CD8-positive, alpha-beta memory T cell (primary cell): ENCODE measurements at regions not wholly inside any gene's neighbourhood (a gene's known extent, or its start where the extent isn't known, plus 50 kb on each side); places are given as distances from the start of the nearest gene placed in this dataset.

Experiments used
- CTCF ChIA-PET: fragments of 350-600 bp; sonication (Branson Sonifier 250); formaldehyde crosslinking; loops from one replicate; lab custom pipeline; 2021; ENCODE audit warnings: antibody characterized with exemption; lab: Charles Lee
- POLR2A ChIA-PET: fragments of 350-600 bp; sonication (Branson Sonifier 250); formaldehyde crosslinking; loops from one replicate; lab custom pipeline; 2021; ENCODE audit warnings: antibody characterized with exemption; lab: Charles Lee
- DNase-seq, 5 donors: peaks; one replicate each; pipeline versions ENCODE4 v3.0.0 to v3.0.0-alpha.2; 2020 to 2022; ENCODE audit warnings: mixed read lengths in 1 of 5
- H3K27ac ChIP-seq: one replicate; pipeline ENCODE4 v1.7.0; 2013; ENCODE audit warnings: low read depth, mild to moderate bottlenecking, low read length, moderate library complexity
- H3K27me3 ChIP-seq: 2 replicates; pipeline ENCODE4 v1.7.0; 2013; ENCODE audit warnings: low read length, mild to moderate bottlenecking; ENCODE audit not compliant: insufficient read depth, poor library complexity, severe bottlenecking
- H3K36me3 ChIP-seq: 2 replicates; pipeline ENCODE4 v1.7.0; 2013; ENCODE audit warnings: mild to moderate bottlenecking, low read length, moderate library complexity; ENCODE audit not compliant: insufficient read depth
- H3K4me1 ChIP-seq: 2 replicates; pipeline ENCODE4 v1.7.0; 2013; ENCODE audit warnings: mild to moderate bottlenecking, low read length, moderate library complexity; ENCODE audit not compliant: insufficient read depth
- H3K4me3 ChIP-seq: 2 replicates; pipeline ENCODE4 v1.7.0; 2013; ENCODE audit warnings: mild to moderate bottlenecking, low read length
- H3K9me3 ChIP-seq: 2 replicates; pipeline ENCODE4 v1.7.0; 2013; ENCODE audit warnings: mild to moderate bottlenecking, low read length
- H3K27ac Mint-ChIP-seq, 8 donors: one replicate each; pipeline ENCODE4 v1.8.0; 2020 to 2021; ENCODE audit warnings: mixed read lengths in 8 of 8, mild to moderate bottlenecking in 6 of 8, inconsistent platforms in 3 of 8, moderate library complexity in 3 of 8
- H3K27me3 Mint-ChIP-seq, 2 donors: one replicate each; pipeline ENCODE4 v1.8.0; 2020 to 2021; ENCODE audit warnings: mixed read lengths in 2 of 2, mild to moderate bottlenecking in 1 of 2, moderate library complexity in 1 of 2
- H3K36me3 Mint-ChIP-seq, 3 donors: one replicate each; pipeline ENCODE4 v1.8.0; 2020 to 2021; ENCODE audit warnings: mixed read lengths in 3 of 3, inconsistent platforms in 1 of 3, mild to moderate bottlenecking in 1 of 3
- H3K4me1 Mint-ChIP-seq, 3 donors: one replicate each; pipeline ENCODE4 v1.8.0; 2020 to 2021; ENCODE audit warnings: mixed read lengths in 3 of 3, inconsistent platforms in 1 of 3, mild to moderate bottlenecking in 1 of 3
- H3K4me3 Mint-ChIP-seq, 7 donors: one replicate each; pipeline ENCODE4 v1.8.0; 2020 to 2021; ENCODE audit warnings: mixed read lengths in 7 of 7, mild to moderate bottlenecking in 6 of 7, moderate library complexity in 4 of 7, inconsistent platforms in 2 of 7
- H3K9me3 Mint-ChIP-seq, 5 donors: one replicate each; pipeline ENCODE4 v1.8.0; 2020 to 2022; ENCODE audit warnings: mixed read lengths in 5 of 5, mild to moderate bottlenecking in 3 of 5, moderate library complexity in 2 of 5, inconsistent platforms in 1 of 5

- Histone ChIP-seq H3K4me3 (no peak overlapping the region), H3K36me3 (no peaks in the 10 kb centered on the region), H3K9me3 (peaks cover 3% of the 10 kb centered on the region), H3K27me3 (no peaks in the 10 kb centered on the region), H3K27ac (no peak overlapping the region), H3K4me1 (no peaks in the 10 kb centered on the region)
- no peak overlapping the region for H3K27ac Mint-ChIP-seq
- DNase-seq = no peak
- no peaks in the 10 kb centered on the region for H3K4me1 Mint-ChIP-seq
- H3K27me3 Mint-ChIP-seq = peaks cover 0 to 2% of the 10 kb centered on the region in 2 donors
- no peak overlapping the region for H3K4me3 Mint-ChIP-seq
- ChIA-PET CTCF (no interaction called here), POLR2A (no interaction called here)
- H3K9me3 Mint-ChIP-seq = no peaks in the 10 kb centered on the region
- no peaks in the 10 kb centered on the region for H3K36me3 Mint-ChIP-seq
Observed at GRCh38 chr15:35168464-35168863, 83.4 kb upstream of the NANOGP8 start.

DNA sequence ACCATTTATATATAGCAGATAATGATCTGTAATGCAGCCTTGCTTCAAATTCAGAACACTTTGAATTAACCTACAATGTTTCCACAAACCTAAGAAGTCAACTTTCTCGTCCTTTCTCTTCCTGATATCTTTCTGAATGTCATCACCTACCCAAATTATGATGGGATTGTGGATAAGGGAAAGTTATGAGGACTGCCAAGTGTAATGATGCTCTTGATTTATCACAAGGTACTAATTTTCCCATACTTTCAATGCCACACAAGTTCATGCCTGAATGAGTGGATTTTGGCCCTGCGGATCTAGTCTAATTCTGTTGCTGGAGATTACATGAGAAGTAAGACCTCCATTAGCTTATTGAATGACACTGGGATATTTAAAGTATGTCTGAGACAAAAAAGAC lies 82.6 kb upstream of the NANOGP8 start:
- ChIA-PET CTCF (no interaction called here), POLR2A (no interaction called here)
- Mint-ChIP-seq H3K27me3 (no peaks in the 10 kb centered on the region), H3K9me3 (no peaks in the 10 kb centered on the region), H3K27ac (no peak overlapping the region), H3K4me1 (no peaks in the 10 kb centered on the region), H3K4me3 (no peak overlapping the region), H3K36me3 (no peaks in the 10 kb centered on the region)
- Histone ChIP-seq H3K27me3 (no peaks in the 10 kb centered on the region), H3K36me3 (no peaks in the 10 kb centered on the region), H3K4me3 (no peak overlapping the region), H3K9me3 (peaks cover 3% of the 10 kb centered on the region), H3K27ac (no peak overlapping the region), H3K4me1 (no peaks in the 10 kb centered on the region)
- no peak for DNase-seq

DNA sequence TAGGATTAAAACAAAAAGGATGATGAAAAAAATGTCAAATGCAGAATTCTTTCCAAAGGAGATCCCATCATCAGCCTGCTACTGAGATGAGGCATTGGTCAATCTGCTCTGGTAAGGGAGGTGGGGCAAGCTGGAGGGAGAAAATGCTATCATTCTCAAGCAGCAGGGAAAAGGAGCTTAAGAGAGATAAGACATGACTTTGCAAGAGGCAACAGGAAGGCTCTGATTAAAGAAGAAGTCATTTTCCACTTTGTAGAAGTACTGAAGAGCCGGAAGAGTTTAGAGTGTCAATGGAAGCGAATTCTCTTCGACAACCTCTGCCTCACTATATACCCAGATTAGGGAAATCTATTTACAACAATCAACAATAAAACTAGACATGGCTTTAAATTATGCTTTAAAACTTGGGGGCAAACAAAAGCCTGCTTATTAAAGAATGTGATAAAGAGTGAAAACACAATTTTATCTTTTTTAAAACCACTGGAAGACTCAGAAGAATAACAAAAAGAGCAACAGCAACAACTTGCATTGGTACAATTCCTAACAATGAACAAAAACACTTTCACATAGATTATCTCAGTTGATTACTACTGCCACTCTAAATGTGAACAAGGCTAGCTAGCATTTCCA lies 81.8 kb upstream of the NANOGP8 start:
- Mint-ChIP-seq H3K4me3 (no peak overlapping the region), H3K27me3 (no peaks in the 10 kb centered on the region), H3K9me3 (no peaks in the 10 kb centered on the region), H3K4me1 (no peaks in the 10 kb centered on the region), H3K36me3 (no peaks in the 10 kb centered on the region), H3K27ac (no peak overlapping the region)
- Histone ChIP-seq H3K4me3 (no peak overlapping the region), H3K4me1 (no peaks in the 10 kb centered on the region), H3K9me3 (no peaks in the 10 kb centered on the region), H3K27ac (no peak overlapping the region), H3K27me3 (no peaks in the 10 kb centered on the region), H3K36me3 (no peaks in the 10 kb centered on the region)
- ChIA-PET CTCF (no interaction called here), POLR2A (no interaction called here)
- DNase-seq = no peak

- no peaks in the 10 kb centered on the region for H3K36me3 Mint-ChIP-seq
- H3K4me3 ChIP-seq = no peak overlapping the region
- ChIA-PET POLR2A (no interaction called here), CTCF (no interaction called here)
- H3K4me3 Mint-ChIP-seq = no peak overlapping the region
- no peak for DNase-seq
- no peaks in the 10 kb centered on the region for H3K9me3 ChIP-seq
- peaks cover 0 to 2% (median 0%) of the 10 kb centered on the region in 5 donors for H3K9me3 Mint-ChIP-seq
- no peaks in the 10 kb centered on the region for H3K4me1 ChIP-seq
- H3K27me3 ChIP-seq = no peaks in the 10 kb centered on the region
- peaks cover 0 to 7% (median 0%) of the 10 kb centered on the region in 3 donors for H3K4me1 Mint-ChIP-seq
- peaks cover 0 to 4% of the 10 kb centered on the region in 2 donors for H3K27me3 Mint-ChIP-seq
- no peaks in the 10 kb centered on the region for H3K36me3 ChIP-seq
- H3K27ac ChIP-seq = no peak overlapping the region
- no peak overlapping the region for H3K27ac Mint-ChIP-seq
Observed at GRCh38 chr15:35161694-35162093, 76.6 kb upstream of the NANOGP8 start.

DNA sequence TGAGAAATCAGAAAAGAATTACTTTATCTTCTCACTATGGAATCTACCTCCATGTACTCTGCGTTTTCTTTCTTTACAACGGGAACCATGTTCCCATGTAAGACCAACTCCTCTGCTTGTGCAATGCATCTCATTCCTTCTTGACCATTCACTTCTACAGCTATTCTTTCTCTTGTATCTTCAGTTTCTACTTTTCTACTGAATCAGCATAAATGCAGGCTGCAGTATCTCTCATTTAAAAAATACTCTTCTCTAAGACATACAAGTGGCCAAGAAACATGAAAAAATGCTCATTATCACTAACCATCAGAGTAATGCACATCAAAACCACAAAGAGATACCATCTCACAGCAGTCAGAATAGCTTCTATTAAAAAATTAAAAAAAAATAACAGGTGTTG lies 74.1 kb upstream of the NANOGP8 start:
- Mint-ChIP-seq H3K27ac (no peak overlapping the region), H3K4me3 (no peak overlapping the region), H3K9me3 (peaks cover 0 to 2% (median 0%) of the 10 kb centered on the region in 5 donors), H3K4me1 (peaks cover 0 to 7% (median 0%) of the 10 kb centered on the region in 3 donors), H3K27me3 (peaks cover 0 to 4% of the 10 kb centered on the region in 2 donors), H3K36me3 (no peaks in the 10 kb centered on the region)
- CTCF ChIA-PET = no interaction called here
- H3K4me1 ChIP-seq = no peaks in the 10 kb centered on the region
- no peak overlapping the region for H3K4me3 ChIP-seq
- H3K27ac ChIP-seq = no peak overlapping the region
- no peak for DNase-seq
- POLR2A ChIA-PET = no interaction called here
- no peaks in the 10 kb centered on the region for H3K27me3 ChIP-seq
- H3K36me3 ChIP-seq = no peaks in the 10 kb centered on the region
- no peaks in the 10 kb centered on the region for H3K9me3 ChIP-seq

DNA sequence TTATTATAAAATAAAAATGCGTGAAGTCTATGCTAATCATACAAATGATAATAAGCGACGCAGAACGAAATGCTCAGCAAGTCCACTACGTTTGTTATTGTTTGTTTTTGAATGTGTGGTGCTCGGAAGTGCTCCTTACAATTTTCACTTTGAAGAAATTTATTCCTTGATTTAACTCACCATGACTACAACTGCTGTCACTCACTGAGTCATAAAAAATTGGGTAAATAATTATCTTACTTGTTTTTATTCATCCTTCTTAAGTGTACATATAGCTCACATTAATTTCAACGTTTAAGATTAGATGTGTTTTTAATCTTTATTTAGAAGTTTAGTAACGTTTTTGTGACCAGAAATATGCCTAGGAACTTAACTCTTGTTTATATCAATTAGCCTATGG lies 66.7 kb upstream of the NANOGP8 start:
- no peaks in the 10 kb centered on the region for H3K4me1 ChIP-seq
- no peak overlapping the region for H3K27ac Mint-ChIP-seq

DNA sequence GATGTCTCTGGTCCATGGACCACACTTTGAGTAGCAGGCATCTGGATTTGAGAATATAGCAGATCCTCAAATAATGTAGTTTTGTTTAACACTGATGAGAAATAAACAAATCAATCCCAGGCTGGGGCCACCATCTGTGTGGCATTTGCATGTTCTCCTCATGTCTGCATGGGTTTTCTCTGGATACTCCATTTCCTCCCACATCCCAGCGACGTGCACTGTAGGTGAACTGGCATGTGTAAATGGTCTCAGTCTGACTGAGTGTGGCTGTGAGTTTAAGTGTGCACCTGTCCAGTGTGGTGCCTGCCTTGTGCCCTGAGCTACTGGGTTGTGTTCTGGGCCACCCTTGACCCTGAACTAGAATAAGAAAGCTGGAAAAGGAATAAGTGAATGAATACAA lies 66.3 kb upstream of the NANOGP8 start:
- H3K27ac Mint-ChIP-seq = peak overlapping the region in 1 of 8 donors; percentile 51
- H3K4me1 ChIP-seq = no peaks in the 10 kb centered on the region
- H3K36me3 ChIP-seq = no peaks in the 10 kb centered on the region
- H3K4me3 Mint-ChIP-seq = no peak overlapping the region
- no peak for DNase-seq
- no peak overlapping the region for H3K4me3 ChIP-seq
- H3K4me1 Mint-ChIP-seq = no peaks in the 10 kb centered on the region
- ChIA-PET CTCF (no interaction called here), POLR2A (no interaction called here)
- no peaks in the 10 kb centered on the region for H3K36me3 Mint-ChIP-seq
- H3K27me3 Mint-ChIP-seq = peaks cover 3 to 6% of the 10 kb centered on the region in 2 donors
- no peaks in the 10 kb centered on the region for H3K9me3 Mint-ChIP-seq
- no peak overlapping the region for H3K27ac ChIP-seq
- no peaks in the 10 kb centered on the region for H3K27me3 ChIP-seq
- H3K9me3 ChIP-seq = no peaks in the 10 kb centered on the region

More for the DNA sequence above, 66.7 kb upstream of the NANOGP8 start:
- H3K4me3 ChIP-seq = no peak overlapping the region
- ChIA-PET CTCF (no interaction called here), POLR2A (no interaction called here)
- no peaks in the 10 kb centered on the region for H3K9me3 ChIP-seq
- no peak overlapping the region for H3K4me3 Mint-ChIP-seq
- H3K9me3 Mint-ChIP-seq = no peaks in the 10 kb centered on the region
- no peaks in the 10 kb centered on the region for H3K36me3 Mint-ChIP-seq
- H3K27me3 ChIP-seq = no peaks in the 10 kb centered on the region
- H3K27ac ChIP-seq = no peak overlapping the region
- DNase-seq = no peak
- H3K36me3 ChIP-seq = no peaks in the 10 kb centered on the region
- no peaks in the 10 kb centered on the region for H3K4me1 Mint-ChIP-seq
- H3K27me3 Mint-ChIP-seq = peaks cover 3 to 6% of the 10 kb centered on the region in 2 donors

DNA sequence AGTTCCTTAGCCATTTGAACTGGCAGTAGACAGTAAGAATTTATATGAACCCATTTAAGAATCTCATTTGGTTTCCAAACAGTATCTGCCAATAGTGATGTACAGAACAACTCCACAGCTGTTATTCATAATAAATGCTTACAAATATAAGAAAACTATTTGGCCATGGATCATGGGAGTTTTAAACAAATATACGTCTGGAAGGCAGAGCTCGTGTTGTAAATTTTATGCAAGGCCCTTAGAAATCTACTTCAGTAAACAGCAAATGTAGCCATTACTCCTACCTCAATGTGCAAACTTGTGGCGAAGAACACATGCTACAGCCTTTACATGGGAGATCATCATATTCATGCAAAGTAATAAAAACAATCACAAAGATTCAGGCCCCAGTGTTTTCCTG lies 65.3 kb upstream of the NANOGP8 start:
- H3K9me3 Mint-ChIP-seq = no peaks in the 10 kb centered on the region
- H3K27ac ChIP-seq = no peak overlapping the region
- no peaks in the 10 kb centered on the region for H3K4me1 Mint-ChIP-seq
- no peaks in the 10 kb centered on the region for H3K9me3 ChIP-seq
- peaks cover 3 to 6% of the 10 kb centered on the region in 2 donors for H3K27me3 Mint-ChIP-seq
- no peaks in the 10 kb centered on the region for H3K27me3 ChIP-seq
- H3K4me3 ChIP-seq = no peak overlapping the region
- H3K36me3 Mint-ChIP-seq = no peaks in the 10 kb centered on the region
- no peaks in the 10 kb centered on the region for H3K36me3 ChIP-seq
- H3K4me3 Mint-ChIP-seq = no peak overlapping the region
- H3K4me1 ChIP-seq = no peaks in the 10 kb centered on the region
- ChIA-PET POLR2A (no interaction called here), CTCF (no interaction called here)
- no peak overlapping the region for H3K27ac Mint-ChIP-seq
- no peak for DNase-seq
